GM06990 (cell line): ENCODE measurements at regions not wholly inside any gene's neighbourhood (a gene's known extent, or its start where the extent isn't known, plus 50 kb on each side); places are given as distances from the start of the nearest gene placed in this dataset.

Source experiments
- DNase-seq: peaks from one replicate; pipeline ENCODE4 v3.0.0-alpha.2; 2011; ENCODE audit not compliant: insufficient read length; ENCODE audit errors: extremely low read depth
- H3K27me3 ChIP-seq: replicated peaks from 2 replicates; pipeline ENCODE4 v1.6.0; 2011; ENCODE audit warnings: low read length; ENCODE audit not compliant: control insufficient read depth, insufficient read depth
- H3K36me3 ChIP-seq: 2 replicates; pipeline ENCODE4 v1.5.1; 2011; ENCODE audit warnings: low read length; ENCODE audit not compliant: control insufficient read depth, insufficient read depth
- H3K4me3 ChIP-seq: replicated peaks from 2 replicates; pipeline ENCODE4 v1.5.1; 2011; ENCODE audit warnings: low read depth, mild to moderate bottlenecking, control low read depth, low read length
- CTCF ChIP-seq: IDR thresholded peaks from 2 replicates; pipeline ENCODE4 v1.5.1; 2011; ENCODE audit warnings: low read length, control low read depth, mild to moderate bottlenecking, inconsistent platforms; ENCODE audit not compliant: insufficient read depth, poor library complexity, severe bottlenecking

- Histone ChIP-seq H3K36me3 (no peaks in the 10 kb centered on the region), H3K27me3 (no peaks in the 10 kb centered on the region; the same call in 1 of the 2 replicates), H3K4me3 (no peak overlapping the region)
- TF ChIP-seq CTCF, result no peak
- DNase-seq, result no peak
Observed at GRCh38 chr2:217638031-217638430, 364.8 kb downstream of the TNS1 start.

GRCh38 chr2:217636991-217637561 is 365.7 kb downstream of the TNS1 start:
- Histone ChIP-seq H3K27me3 (no peaks in the 10 kb centered on the region; the same call in 1 of the 2 replicates), H3K4me3 (no peak overlapping the region), H3K36me3 (no peaks in the 10 kb centered on the region)
- no peak for DNase-seq
- no peak for TF ChIP-seq CTCF

GRCh38 chr2:217636578-217636977 is 366.2 kb downstream of the TNS1 start:
- Histone ChIP-seq H3K27me3 (no peaks in the 10 kb centered on the region; the same call in 1 of the 2 replicates), H3K4me3 (no peak overlapping the region), H3K36me3 (no peaks in the 10 kb centered on the region)
- TF ChIP-seq CTCF, result no peak
- DNase-seq, result no peak

- Histone ChIP-seq H3K36me3 (no peaks in the 10 kb centered on the region), H3K27me3 (no peaks in the 10 kb centered on the region; the same call in 1 of the 2 replicates), H3K4me3 (no peak overlapping the region)
- no peak for TF ChIP-seq CTCF
- DNase-seq, result no peak
Observed at GRCh38 chr2:217634871-217635270, 367.9 kb downstream of the TNS1 start.

- TF ChIP-seq CTCF, result no peak
- H3K27me3 ChIP-seq, result no peaks in the 10 kb centered on the region
- H3K4me3 ChIP-seq, result no peak overlapping the region
- H3K36me3 ChIP-seq, result no peaks in the 10 kb centered on the region
- no peak for DNase-seq
Observed at GRCh38 chr2:217632043-217632442, 370.8 kb downstream of the TNS1 start.

GRCh38 chr2:217631115-217631514 is 371.7 kb downstream of the TNS1 start:
- Histone ChIP-seq H3K4me3 (no peak overlapping the region), H3K36me3 (no peaks in the 10 kb centered on the region), H3K27me3 (no peaks in the 10 kb centered on the region)
- no peak for TF ChIP-seq CTCF
- no peak for DNase-seq
